Esophagus muscularis mucosa (tissue), 4 donors: ENCODE measurements at regions not wholly inside any gene's neighbourhood (a gene's known extent, or its start where the extent isn't known, plus 50 kb on each side); places are given as distances from the start of the nearest gene placed in this dataset.

Source experiments
- DNase-seq: peaks from one replicate; pipeline ENCODE4 v3.0.0-alpha.2; 2017; ENCODE audit errors: extremely low spot score
- H3K27ac ChIP-seq, 4 donors: fragments of 200-600 bp; sonication (generic); replicated peaks in 1 of 4; 1 replicate in 3 of 4; 2 replicates in 1 of 4; pipeline ENCODE4 v1.5.1; 2016 to 2019; ENCODE audit warnings: mild to moderate bottlenecking in 1 of 4
- H3K27me3 ChIP-seq, 4 donors: fragments of 200-600 bp; sonication (generic); one replicate each; pipeline versions ENCODE4 v1.5.1 to v1.6.0; 2016 to 2019
- H3K36me3 ChIP-seq, 4 donors: fragments of 200-600 bp; sonication (generic); one replicate each; pipeline ENCODE4 v1.5.1; 2016 to 2019
- H3K4me1 ChIP-seq, 4 donors: fragments of 200-600 bp; sonication (generic); one replicate each; pipeline ENCODE4 v1.5.1; 2016 to 2019
- H3K4me3 ChIP-seq, 4 donors: fragments of 200-600 bp; sonication (generic); 1 replicate in 2 of 4; 2 replicates in 2 of 4; pipeline ENCODE4 v1.5.1; 2016 to 2019; ENCODE audit warnings: mild to moderate bottlenecking in 4 of 4, moderate library complexity in 1 of 4
- H3K9me3 ChIP-seq, 4 donors: fragments of 200-600 bp; sonication (generic); 1 replicate in 3 of 4; 2 replicates in 1 of 4; pipeline ENCODE4 v1.5.1; 2016 to 2019
- EP300 ChIP-seq: sonication (generic); formaldehyde crosslinking; IDR thresholded peaks from one replicate; pipeline ENCODE4 v1.6.1; 2017; ENCODE audit warnings: antibody characterized with exemption
- POLR2A ChIP-seq: fragments of 450-650 bp; IDR thresholded peaks from one replicate; pipeline ENCODE4 v1.6.1; 2017; ENCODE audit warnings: antibody characterized with exemption, moderate library complexity, mild to moderate bottlenecking, low read depth
- POLR2AphosphoS5 ChIP-seq, 2 donors: sonication (generic); formaldehyde crosslinking; IDR thresholded peaks; one replicate each; pipeline ENCODE4 v1.6.1; 2017; ENCODE audit warnings: antibody characterized with exemption in 2 of 2
- WGBS: methylation state at CpG from one replicate; pipeline ENCODE4 v1.1.5; 2018; 5-methylcytosine and 5-hydroxymethylcytosine counted together
- intact Hi-C: fragments of 100-400 bp; cut with DNase I; formaldehyde crosslinking; loops from one replicate; pipeline ENCODE4 v1.15.1; 2023
- TF ChIP-seq, protein P1 (sequence below), 3 experiments: fragments of 200-600 bp in 2 of 3; fragments of 450-650 bp in 1 of 3; sonication (generic) in 2 of 3; IDR thresholded peaks; one replicate each; pipeline ENCODE4 v1.5.1; 2017 to 2019; ENCODE audit warnings: antibody characterized with exemption in 3 of 3, mild to moderate bottlenecking in 2 of 3, moderate library complexity in 1 of 3

DNA sequence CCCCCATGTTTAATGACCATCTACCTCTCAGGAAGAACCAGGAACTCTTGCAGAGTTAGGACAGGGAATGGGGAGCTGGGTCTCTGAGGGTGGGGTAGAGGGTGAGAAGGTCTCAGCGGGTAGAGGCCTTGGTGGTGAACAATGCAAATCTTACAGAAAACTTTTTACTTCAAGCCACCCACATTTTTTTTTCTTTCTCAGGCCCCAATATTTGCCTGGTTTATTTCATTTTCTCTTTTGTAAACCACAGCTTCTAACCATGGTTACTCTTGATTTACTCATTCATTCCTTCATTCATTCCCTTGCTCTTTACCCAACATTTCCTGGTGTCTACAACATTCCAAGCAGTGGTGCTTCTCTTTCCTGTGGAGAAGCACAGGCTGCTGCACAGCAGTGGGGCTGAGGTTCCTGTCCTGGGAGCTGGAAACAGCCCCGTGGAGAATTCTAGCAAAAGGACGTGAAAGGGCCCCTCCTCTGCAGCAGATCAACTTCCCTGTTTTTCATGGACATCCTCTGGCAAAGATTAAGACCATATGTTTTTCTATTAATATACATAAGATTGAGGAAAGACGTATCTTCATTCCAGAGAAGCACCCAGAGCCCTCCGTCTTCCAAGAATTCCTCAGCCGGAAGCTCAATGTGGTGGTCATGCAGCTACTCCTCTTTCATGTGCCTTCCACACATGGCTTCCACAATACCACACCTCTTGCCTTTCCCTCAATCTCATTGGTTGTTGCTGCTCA lies 224.4 kb upstream of the SESN3 start:
- no peak overlapping the region for H3K27ac ChIP-seq
- intact Hi-C loops: no loop called here
- no peaks in the 10 kb centered on the region for H3K9me3 ChIP-seq
- 80% methylated on average over 6 of the region's 6 CpGs for WGBS
- peaks cover 4 to 19% (median 13%) of the 10 kb centered on the region in 4 donors for H3K4me1 ChIP-seq
- no peaks in the 10 kb centered on the region for H3K27me3 ChIP-seq
- H3K4me3 ChIP-seq: no peak overlapping the region
- H3K36me3 ChIP-seq: no peaks in the 10 kb centered on the region
- TF ChIP-seq EP300 (no peak), POLR2AphosphoS5 (IDR thresholded peaks at IDR 0.05) (no peak)
- TF ChIP-seq, protein P1, sequence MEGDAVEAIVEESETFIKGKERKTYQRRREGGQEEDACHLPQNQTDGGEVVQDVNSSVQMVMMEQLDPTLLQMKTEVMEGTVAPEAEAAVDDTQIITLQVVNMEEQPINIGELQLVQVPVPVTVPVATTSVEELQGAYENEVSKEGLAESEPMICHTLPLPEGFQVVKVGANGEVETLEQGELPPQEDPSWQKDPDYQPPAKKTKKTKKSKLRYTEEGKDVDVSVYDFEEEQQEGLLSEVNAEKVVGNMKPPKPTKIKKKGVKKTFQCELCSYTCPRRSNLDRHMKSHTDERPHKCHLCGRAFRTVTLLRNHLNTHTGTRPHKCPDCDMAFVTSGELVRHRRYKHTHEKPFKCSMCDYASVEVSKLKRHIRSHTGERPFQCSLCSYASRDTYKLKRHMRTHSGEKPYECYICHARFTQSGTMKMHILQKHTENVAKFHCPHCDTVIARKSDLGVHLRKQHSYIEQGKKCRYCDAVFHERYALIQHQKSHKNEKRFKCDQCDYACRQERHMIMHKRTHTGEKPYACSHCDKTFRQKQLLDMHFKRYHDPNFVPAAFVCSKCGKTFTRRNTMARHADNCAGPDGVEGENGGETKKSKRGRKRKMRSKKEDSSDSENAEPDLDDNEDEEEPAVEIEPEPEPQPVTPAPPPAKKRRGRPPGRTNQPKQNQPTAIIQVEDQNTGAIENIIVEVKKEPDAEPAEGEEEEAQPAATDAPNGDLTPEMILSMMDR (IDR thresholded peaks at IDR 0.05): no peak
- DNase-seq: no peak

DNA sequence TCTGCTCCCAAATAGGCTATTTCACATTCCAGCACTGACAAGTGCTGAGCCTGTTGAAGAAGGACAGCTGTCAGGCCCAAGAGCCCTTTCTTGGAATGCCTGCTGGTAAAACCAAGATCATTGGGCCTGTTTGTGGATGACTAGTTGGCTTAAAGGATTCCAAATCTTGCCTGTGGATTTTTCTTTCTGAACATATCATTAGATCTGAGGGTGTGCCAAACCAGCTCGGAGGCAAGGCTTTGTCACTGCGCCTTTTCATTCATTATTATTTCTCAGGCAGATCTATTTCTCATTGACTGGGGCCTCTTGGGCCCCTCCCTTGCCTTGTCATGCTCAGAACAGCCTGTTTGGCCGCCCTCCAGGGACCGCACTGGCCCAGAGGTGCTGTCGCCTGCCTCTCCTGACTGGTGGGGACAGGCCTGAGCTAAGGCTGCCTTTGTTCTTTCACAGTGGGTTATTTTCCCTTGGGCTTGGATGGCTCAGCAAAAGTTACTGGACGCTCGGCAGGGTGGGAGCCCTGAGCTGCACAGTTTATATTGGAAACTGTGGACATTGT lies 222.7 kb upstream of the SESN3 start:
- peak; percentile 72 for DNase-seq
- 86% methylated on average over 7 of the region's 7 CpGs for WGBS
- H3K4me3 ChIP-seq: no peak overlapping the region
- TF ChIP-seq, protein P1 (IDR thresholded peaks at IDR 0.05): no peak
- TF ChIP-seq POLR2AphosphoS5 (IDR thresholded peaks at IDR 0.05): no peak
- TF ChIP-seq POLR2A: no peak
- no peak for TF ChIP-seq EP300
- peaks cover 0 to 6% (median 2%) of the 10 kb centered on the region in 4 donors for H3K4me1 ChIP-seq
- intact Hi-C loops: no loop called here
- no peaks in the 10 kb centered on the region for H3K9me3 ChIP-seq
- no peaks in the 10 kb centered on the region for H3K36me3 ChIP-seq
- no peaks in the 10 kb centered on the region for H3K27me3 ChIP-seq
- no peak overlapping the region for H3K27ac ChIP-seq

DNA sequence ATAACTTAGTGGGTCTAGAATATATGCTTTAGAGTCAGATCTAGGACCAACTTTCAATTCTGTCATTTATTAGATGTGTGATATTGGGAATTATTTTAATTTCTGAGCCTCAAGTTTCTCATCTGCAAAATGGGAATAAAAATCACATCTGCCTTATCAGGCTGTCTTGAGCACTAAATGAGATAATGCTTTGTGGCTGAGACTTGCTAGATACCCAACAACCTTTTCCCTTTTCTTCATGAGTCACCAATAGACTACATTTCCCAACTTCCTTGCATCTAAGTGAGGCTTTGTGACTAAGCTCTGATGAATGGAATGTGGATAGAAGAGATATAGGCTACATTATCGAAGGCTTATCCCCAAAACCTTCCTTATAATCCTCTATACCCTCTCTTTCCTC lies 220.7 kb upstream of the SESN3 start:
- Histone ChIP-seq H3K4me1 (peaks cover 0 to 6% (median 2%) of the 10 kb centered on the region in 4 donors), H3K9me3 (no peaks in the 10 kb centered on the region), H3K4me3 (no peak overlapping the region), H3K36me3 (no peaks in the 10 kb centered on the region), H3K27ac (peak overlapping the region in 1 of 4 donors; percentile 28), H3K27me3 (no peaks in the 10 kb centered on the region)
- WGBS: 100% methylated on average over 1 of the region's 1 CpG
- intact Hi-C loops: no loop called here
- no peak for DNase-seq
- TF ChIP-seq EP300 (no peak), POLR2AphosphoS5 (IDR thresholded peaks at IDR 0.05) (no peak)
- TF ChIP-seq, protein P1 (IDR thresholded peaks at IDR 0.05): no peak

DNA sequence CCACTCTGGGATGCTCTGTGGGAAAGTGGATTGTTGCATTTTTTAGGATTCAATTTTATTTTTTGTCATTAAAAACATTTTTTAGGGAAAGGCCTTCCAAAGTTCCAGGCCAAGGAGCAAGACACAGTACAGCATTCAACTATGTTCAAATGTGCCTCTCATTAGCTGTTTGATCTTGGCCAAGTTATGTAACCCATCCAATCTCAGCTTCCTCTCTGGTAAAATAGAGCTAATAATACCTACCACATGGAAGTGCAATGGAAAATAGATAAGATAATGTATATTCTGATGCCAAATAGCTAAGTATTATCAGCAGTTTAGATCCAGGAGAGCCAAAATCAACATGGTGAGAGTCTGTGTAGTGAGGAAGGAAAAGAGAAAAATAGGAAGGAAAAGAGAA lies 220.3 kb upstream of the SESN3 start:
- Histone ChIP-seq H3K9me3 (no peaks in the 10 kb centered on the region), H3K4me1 (peaks cover 0 to 6% (median 2%) of the 10 kb centered on the region in 4 donors), H3K36me3 (no peaks in the 10 kb centered on the region), H3K27me3 (no peaks in the 10 kb centered on the region), H3K27ac (peak overlapping the region in 2 of 4 donors; percentile 1 to 28), H3K4me3 (no peak overlapping the region)
- TF ChIP-seq POLR2A (no peak), EP300 (no peak), POLR2AphosphoS5 (IDR thresholded peaks at IDR 0.05) (no peak)
- TF ChIP-seq, protein P1 (IDR thresholded peaks at IDR 0.05): no peak
- DNase-seq: no peak
- intact Hi-C loops: no loop called here
